ENCODE measurements at regions not wholly inside any gene's neighbourhood (a gene's known extent, or its start where the extent isn't known, plus 50 kb on each side); places are given as distances from the start of the nearest gene placed in this dataset.

- no peaks in the 10 kb centered on the region for H3K27me3 Mint-ChIP-seq (ENCODE audit: low read depth)
- H3K27ac Mint-ChIP-seq (ENCODE audit: unreplicated experiment) = no peak overlapping the region
- no peak overlapping the region for H3K4me3 Mint-ChIP-seq
- peaks cover 4% of the 10 kb centered on the region for H3K4me1 Mint-ChIP-seq
- TF ChIP-seq, protein P1, sequence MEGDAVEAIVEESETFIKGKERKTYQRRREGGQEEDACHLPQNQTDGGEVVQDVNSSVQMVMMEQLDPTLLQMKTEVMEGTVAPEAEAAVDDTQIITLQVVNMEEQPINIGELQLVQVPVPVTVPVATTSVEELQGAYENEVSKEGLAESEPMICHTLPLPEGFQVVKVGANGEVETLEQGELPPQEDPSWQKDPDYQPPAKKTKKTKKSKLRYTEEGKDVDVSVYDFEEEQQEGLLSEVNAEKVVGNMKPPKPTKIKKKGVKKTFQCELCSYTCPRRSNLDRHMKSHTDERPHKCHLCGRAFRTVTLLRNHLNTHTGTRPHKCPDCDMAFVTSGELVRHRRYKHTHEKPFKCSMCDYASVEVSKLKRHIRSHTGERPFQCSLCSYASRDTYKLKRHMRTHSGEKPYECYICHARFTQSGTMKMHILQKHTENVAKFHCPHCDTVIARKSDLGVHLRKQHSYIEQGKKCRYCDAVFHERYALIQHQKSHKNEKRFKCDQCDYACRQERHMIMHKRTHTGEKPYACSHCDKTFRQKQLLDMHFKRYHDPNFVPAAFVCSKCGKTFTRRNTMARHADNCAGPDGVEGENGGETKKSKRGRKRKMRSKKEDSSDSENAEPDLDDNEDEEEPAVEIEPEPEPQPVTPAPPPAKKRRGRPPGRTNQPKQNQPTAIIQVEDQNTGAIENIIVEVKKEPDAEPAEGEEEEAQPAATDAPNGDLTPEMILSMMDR (conservative IDR thresholded peaks at IDR 0.05) = no peak
- no peaks in the 10 kb centered on the region for H3K36me3 Mint-ChIP-seq (ENCODE audit: low read depth)
- DNase-seq (ENCODE audit: low read depth, low spot score) = no peak
- no peaks in the 10 kb centered on the region for H3K9me3 Mint-ChIP-seq
Measured at GRCh38 chr17:31595076-31595475, 203.6 kb downstream of the RAB11FIP4 start.

GRCh38 chr17:31594416-31594815 is 202.9 kb downstream of the RAB11FIP4 start:
- no peak overlapping the region for H3K27ac Mint-ChIP-seq (ENCODE audit: unreplicated experiment)
- H3K4me1 Mint-ChIP-seq = peaks cover 4% of the 10 kb centered on the region
- TF ChIP-seq, protein P1 (conservative IDR thresholded peaks at IDR 0.05) = no peak
- no peaks in the 10 kb centered on the region for H3K27me3 Mint-ChIP-seq (ENCODE audit: low read depth)
- H3K4me3 Mint-ChIP-seq = no peak overlapping the region
- no peak for DNase-seq (ENCODE audit: low read depth, low spot score)
- H3K9me3 Mint-ChIP-seq = no peaks in the 10 kb centered on the region
- H3K36me3 Mint-ChIP-seq (ENCODE audit: low read depth) = no peaks in the 10 kb centered on the region

DNA sequence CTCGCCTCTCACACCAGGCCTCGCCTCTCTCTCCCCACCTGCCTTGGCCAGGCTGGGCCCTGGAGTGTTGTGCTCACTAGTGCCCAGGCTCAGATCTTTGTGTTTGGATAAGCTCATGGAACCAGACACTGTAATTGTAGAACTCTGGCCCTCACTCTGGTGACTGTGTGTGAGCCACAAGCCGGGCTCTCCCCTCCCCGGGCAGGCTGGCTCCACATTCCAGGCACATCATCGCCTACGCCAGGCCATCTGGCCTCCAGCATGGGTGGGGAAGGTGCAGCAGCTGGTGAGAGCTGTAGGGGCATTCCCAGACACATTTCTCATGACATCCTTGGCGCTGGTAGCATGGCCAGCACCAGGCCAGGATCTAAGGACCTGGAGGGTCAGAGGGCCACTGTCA is 202.3 kb downstream of the RAB11FIP4 start:
- Mint-ChIP-seq H3K4me3 (no peak overlapping the region), H3K36me3 (ENCODE audit: low read depth) (no peaks in the 10 kb centered on the region), H3K9me3 (no peaks in the 10 kb centered on the region), H3K27me3 (ENCODE audit: low read depth) (no peaks in the 10 kb centered on the region), H3K4me1 (peaks cover 4% of the 10 kb centered on the region), H3K27ac (ENCODE audit: unreplicated experiment) (no peak overlapping the region)
- DNase-seq (ENCODE audit: low read depth, low spot score) = no peak
- TF ChIP-seq, protein P1 (conservative IDR thresholded peaks at IDR 0.05) = no peak

DNA sequence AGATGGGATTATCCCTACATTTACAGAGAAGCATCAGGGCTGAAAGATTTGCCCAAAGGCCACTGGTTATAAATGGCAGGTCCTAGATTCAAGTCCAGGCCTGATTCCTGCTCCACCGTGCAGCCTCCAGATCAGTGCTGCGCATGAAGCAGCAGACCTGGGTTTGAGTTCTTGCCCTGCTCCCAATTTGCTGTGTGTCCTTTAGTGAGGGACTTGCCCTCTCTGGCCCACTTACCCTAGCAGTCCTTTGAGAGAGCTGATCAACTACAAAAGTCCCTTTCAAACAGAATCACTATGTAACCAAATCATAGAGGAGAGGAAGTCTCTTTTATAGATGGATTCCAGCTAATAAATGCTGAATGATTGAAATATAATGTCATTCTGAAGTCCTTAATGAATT is 200.4 kb downstream of the RAB11FIP4 start:
- H3K27ac Mint-ChIP-seq (ENCODE audit: unreplicated experiment) = no peak overlapping the region
- H3K36me3 Mint-ChIP-seq (ENCODE audit: low read depth) = no peaks in the 10 kb centered on the region
- TF ChIP-seq, protein P1 (conservative IDR thresholded peaks at IDR 0.05) = no peak
- no peaks in the 10 kb centered on the region for H3K9me3 Mint-ChIP-seq
- peaks cover 4% of the 10 kb centered on the region for H3K4me1 Mint-ChIP-seq
- H3K27me3 Mint-ChIP-seq (ENCODE audit: low read depth) = no peaks in the 10 kb centered on the region
- DNase-seq (ENCODE audit: low read depth, low spot score) = no peak
- H3K4me3 Mint-ChIP-seq = no peak overlapping the region

DNA sequence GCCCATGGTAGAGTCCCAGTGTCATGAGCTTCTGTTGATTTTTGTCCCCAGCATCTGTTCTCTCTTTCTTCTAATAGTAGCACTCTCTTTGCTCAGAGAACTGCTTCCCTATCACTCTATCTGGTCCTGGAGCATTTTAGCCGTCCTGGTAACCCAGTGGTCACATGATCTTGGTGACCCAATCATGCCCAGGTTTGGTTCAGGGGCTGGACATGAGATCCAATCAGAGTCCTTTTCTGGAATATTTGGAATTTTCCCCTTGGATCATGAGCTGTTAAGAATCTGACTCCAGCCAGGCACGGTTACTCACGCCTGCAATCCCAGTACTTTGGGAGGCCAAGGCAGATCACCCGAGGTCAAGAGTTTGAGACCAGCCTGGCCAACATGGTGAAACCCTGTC is 197.0 kb downstream of the RAB11FIP4 start:
- Mint-ChIP-seq H3K4me3 (no peak overlapping the region), H3K9me3 (no peaks in the 10 kb centered on the region), H3K27ac (ENCODE audit: unreplicated experiment) (no peak overlapping the region)

More for the DNA sequence above, 197.0 kb downstream of the RAB11FIP4 start:
- no peak for DNase-seq (ENCODE audit: low read depth, low spot score)
- TF ChIP-seq, protein P1 (conservative IDR thresholded peaks at IDR 0.05) = no peak
- H3K4me1 Mint-ChIP-seq = no peaks in the 10 kb centered on the region
- H3K27me3 Mint-ChIP-seq (ENCODE audit: low read depth) = no peaks in the 10 kb centered on the region
- H3K36me3 Mint-ChIP-seq (ENCODE audit: low read depth) = no peaks in the 10 kb centered on the region
